Cardiac fibroblast (primary cell): ENCODE measurements at regions not wholly inside any gene's neighbourhood (a gene's known extent, or its start where the extent isn't known, plus 50 kb on each side); places are given as distances from the start of the nearest gene placed in this dataset.

Experiments
- DNase-seq, 2 donors: peaks; one replicate each; pipeline versions ENCODE4 v3.0.0 to v3.0.0-alpha.2; 2010; ENCODE audit warnings: low read depth in 2 of 2
- H3K4me3 ChIP-seq, 2 donors: replicated peaks in 1 of 2; 1 replicate in 1 of 2; 2 replicates in 1 of 2; pipeline ENCODE4 v1.5.1; 2011; ENCODE audit warnings: low read depth in 2 of 2, low read length in 2 of 2, mild to moderate bottlenecking in 2 of 2, moderate library complexity in 1 of 2
- CTCF ChIP-seq: IDR thresholded peaks from one replicate; pipeline ENCODE4 v1.5.1; 2011; ENCODE audit warnings: low read depth, mild to moderate bottlenecking, low read length, inconsistent platforms

GRCh38 chr4:66032571-66032970 is 362.3 kb upstream of the EPHA5 start:
- DNase-seq, result peak in 1 of 2 donors; percentile 29
- H3K4me3 ChIP-seq, result no peak overlapping the region
- no peak for TF ChIP-seq CTCF

- no peak for DNase-seq
- no peak for TF ChIP-seq CTCF
- no peak overlapping the region for H3K4me3 ChIP-seq
Observed at GRCh38 chr4:66028668-66029067, 358.4 kb upstream of the EPHA5 start.

GRCh38 chr4:66023061-66023460 is 352.8 kb upstream of the EPHA5 start:
- TF ChIP-seq CTCF, result no peak
- no peak for DNase-seq
- H3K4me3 ChIP-seq, result no peak overlapping the region

- H3K4me3 ChIP-seq, result no peak overlapping the region
- no peak for TF ChIP-seq CTCF
Observed at GRCh38 chr4:66017671-66018070, 347.4 kb upstream of the EPHA5 start.

GRCh38 chr4:66016240-66016639 is 346.0 kb upstream of the EPHA5 start:
- no peak overlapping the region for H3K4me3 ChIP-seq
- no peak for DNase-seq
- no peak for TF ChIP-seq CTCF

More at GRCh38 chr4:66017671-66018070, 347.4 kb upstream of the EPHA5 start:
- no peak for DNase-seq

- TF ChIP-seq CTCF, result no peak
- DNase-seq, result no peak
Observed at GRCh38 chr4:66014146-66014765, 344.0 kb upstream of the EPHA5 start.

More at GRCh38 chr4:66014146-66014765, 344.0 kb upstream of the EPHA5 start:
- no peak overlapping the region for H3K4me3 ChIP-seq
